Kidney (tissue), 13 donors: ENCODE measurements at regions not wholly inside any gene's neighbourhood (a gene's known extent, or its start where the extent isn't known, plus 50 kb on each side); places are given as distances from the start of the nearest gene placed in this dataset.

Experiments used
- DNase-seq, 5 donors: peaks; one replicate each; pipeline ENCODE4 v3.0.0-alpha.2; 2013 to 2020
- FAIRE-seq: peaks from 2 replicates; lab custom pipeline; 2012; peaks lifted over from hg19 to GRCh38; lab: Jason Lieb, UNC
- H3K27ac ChIP-seq, 2 donors: one replicate each; pipeline ENCODE4 v1.7.0; 2013; ENCODE audit warnings: low read depth in 2 of 2, low read length in 2 of 2, inconsistent platforms in 1 of 2
- H3K27me3 ChIP-seq: one replicate; pipeline ENCODE4 v1.7.1; 2013; ENCODE audit warnings: low read length, inconsistent platforms; ENCODE audit not compliant: control insufficient read depth, insufficient read depth
- H3K36me3 ChIP-seq, 3 donors: one replicate each; pipeline versions ENCODE4 v1.7.0 to v1.7.1; 2013; ENCODE audit warnings: low read length in 3 of 3, control low read depth in 1 of 3, inconsistent platforms in 1 of 3; ENCODE audit not compliant: insufficient read depth in 3 of 3, control insufficient read depth in 2 of 3
- H3K4me1 ChIP-seq, 3 donors: one replicate each; pipeline versions ENCODE4 v1.7.0 to v1.7.1; 2013; ENCODE audit warnings: low read length in 3 of 3, inconsistent platforms in 1 of 3, low read depth in 1 of 3; ENCODE audit not compliant: control insufficient read depth in 2 of 3, insufficient read depth in 2 of 3
- H3K4me3 ChIP-seq, 3 donors: one replicate each; pipeline versions ENCODE4 v1.7.0 to v1.8.1; 2013; ENCODE audit warnings: low read length in 3 of 3, control low read depth in 1 of 3, inconsistent platforms in 1 of 3
- H3K9ac ChIP-seq, 3 donors: one replicate each; pipeline versions ENCODE4 v1.7.0 to v1.7.1; 2013; ENCODE audit warnings: low read length in 3 of 3, control low read depth in 1 of 3, inconsistent platforms in 1 of 3
- H3K9me3 ChIP-seq, 3 donors: one replicate each; pipeline versions ENCODE4 v1.7.0 to v1.7.1; 2013; ENCODE audit warnings: low read length in 3 of 3, control low read depth in 1 of 3, inconsistent platforms in 1 of 3; ENCODE audit not compliant: control insufficient read depth in 2 of 3, insufficient read depth in 1 of 3
- intact Hi-C: fragments of 100-400 bp; cut with DNase I; formaldehyde crosslinking; loops from one replicate; pipeline ENCODE4 v1.11.1; 2022
- TF ChIP-seq, protein P1 (sequence below): IDR thresholded peaks from 3 replicates; pipeline ENCODE4 v1.5.1; 2012; ENCODE audit warnings: mild to moderate bottlenecking, moderate library complexity, borderline replicate concordance; ENCODE audit not compliant: insufficient read depth; ENCODE audit errors: extremely low read depth
- donor health status: control.
- donor health status: control.
- donor health status: control.
- donor health status: control.
- donor health status: control.
- donor health status: DM: yes; HTN: yes; CAD: no.
- donor health status: Normal renal cell carcinoma (clear cell type).

DNA sequence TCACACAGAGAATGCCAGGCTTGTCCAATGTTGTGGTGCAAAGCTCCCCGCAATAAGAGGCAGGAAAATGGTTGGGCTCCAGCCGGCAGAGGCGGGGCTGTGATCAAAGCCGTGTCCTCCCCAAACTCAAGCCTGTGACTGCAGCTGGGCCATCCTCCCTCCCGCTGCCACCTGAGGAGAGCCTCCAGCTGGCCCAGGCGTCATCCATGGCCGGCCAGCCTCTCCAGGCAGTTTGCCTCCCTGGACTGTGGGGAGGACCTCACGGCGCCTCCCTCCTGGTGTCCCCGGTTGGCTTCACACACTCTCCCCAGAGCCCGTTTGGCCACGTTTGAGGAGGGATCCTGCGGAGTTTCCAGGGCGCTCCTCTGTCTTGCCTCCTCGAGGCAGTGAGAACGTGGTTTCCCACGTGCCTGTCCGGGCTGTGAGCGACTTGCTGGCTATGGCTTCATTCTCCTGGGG lies 134.1 kb downstream of the IRF8 start:
- no peaks in the 10 kb centered on the region for H3K27me3 ChIP-seq
- no peak overlapping the region for H3K27ac ChIP-seq
- intact Hi-C loops, result no loop called here
- H3K9ac ChIP-seq, result no peak overlapping the region
- TF ChIP-seq, protein P1, sequence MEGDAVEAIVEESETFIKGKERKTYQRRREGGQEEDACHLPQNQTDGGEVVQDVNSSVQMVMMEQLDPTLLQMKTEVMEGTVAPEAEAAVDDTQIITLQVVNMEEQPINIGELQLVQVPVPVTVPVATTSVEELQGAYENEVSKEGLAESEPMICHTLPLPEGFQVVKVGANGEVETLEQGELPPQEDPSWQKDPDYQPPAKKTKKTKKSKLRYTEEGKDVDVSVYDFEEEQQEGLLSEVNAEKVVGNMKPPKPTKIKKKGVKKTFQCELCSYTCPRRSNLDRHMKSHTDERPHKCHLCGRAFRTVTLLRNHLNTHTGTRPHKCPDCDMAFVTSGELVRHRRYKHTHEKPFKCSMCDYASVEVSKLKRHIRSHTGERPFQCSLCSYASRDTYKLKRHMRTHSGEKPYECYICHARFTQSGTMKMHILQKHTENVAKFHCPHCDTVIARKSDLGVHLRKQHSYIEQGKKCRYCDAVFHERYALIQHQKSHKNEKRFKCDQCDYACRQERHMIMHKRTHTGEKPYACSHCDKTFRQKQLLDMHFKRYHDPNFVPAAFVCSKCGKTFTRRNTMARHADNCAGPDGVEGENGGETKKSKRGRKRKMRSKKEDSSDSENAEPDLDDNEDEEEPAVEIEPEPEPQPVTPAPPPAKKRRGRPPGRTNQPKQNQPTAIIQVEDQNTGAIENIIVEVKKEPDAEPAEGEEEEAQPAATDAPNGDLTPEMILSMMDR, result no peak
- no peaks in the 10 kb centered on the region for H3K9me3 ChIP-seq
- FAIRE-seq (no peak), DNase-seq (peak; percentile 77 to 95 (median 93))
- H3K4me1 ChIP-seq, result peaks cover 0 to 2% (median 0%) of the 10 kb centered on the region in 3 donors
- no peaks in the 10 kb centered on the region for H3K36me3 ChIP-seq
- no peak overlapping the region for H3K4me3 ChIP-seq

DNA sequence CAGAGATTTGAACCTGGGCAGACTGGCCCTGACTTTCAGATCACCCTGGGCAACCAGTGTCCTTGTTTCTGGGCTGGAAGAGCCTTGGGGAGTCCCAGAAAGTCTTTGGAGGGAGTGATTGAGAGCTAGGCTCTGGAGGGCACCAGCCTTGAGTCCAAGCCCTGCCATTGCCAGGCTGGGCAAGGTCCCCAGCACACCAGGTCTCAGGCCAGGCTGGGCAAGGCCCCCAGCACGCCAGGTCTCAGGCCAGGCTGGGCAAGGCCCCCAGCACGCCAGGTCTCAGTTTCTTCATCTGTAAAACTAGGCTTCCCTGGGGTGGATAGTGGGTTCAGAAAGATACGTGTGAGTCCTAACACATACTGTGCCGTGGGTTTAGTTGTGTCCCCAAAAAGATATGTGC lies 135.0 kb downstream of the IRF8 start:
- Histone ChIP-seq H3K27ac (no peak overlapping the region), H3K9ac (no peak overlapping the region), H3K4me1 (peaks cover 0 to 2% (median 2%) of the 10 kb centered on the region in 3 donors), H3K27me3 (no peaks in the 10 kb centered on the region), H3K36me3 (no peaks in the 10 kb centered on the region), H3K4me3 (no peak overlapping the region), H3K9me3 (no peaks in the 10 kb centered on the region)
- DNase-seq (peak in 1 of 5 donors; percentile 46), FAIRE-seq (no peak)
- intact Hi-C loops, result no loop called here
- TF ChIP-seq, protein P1, result no peak

DNA sequence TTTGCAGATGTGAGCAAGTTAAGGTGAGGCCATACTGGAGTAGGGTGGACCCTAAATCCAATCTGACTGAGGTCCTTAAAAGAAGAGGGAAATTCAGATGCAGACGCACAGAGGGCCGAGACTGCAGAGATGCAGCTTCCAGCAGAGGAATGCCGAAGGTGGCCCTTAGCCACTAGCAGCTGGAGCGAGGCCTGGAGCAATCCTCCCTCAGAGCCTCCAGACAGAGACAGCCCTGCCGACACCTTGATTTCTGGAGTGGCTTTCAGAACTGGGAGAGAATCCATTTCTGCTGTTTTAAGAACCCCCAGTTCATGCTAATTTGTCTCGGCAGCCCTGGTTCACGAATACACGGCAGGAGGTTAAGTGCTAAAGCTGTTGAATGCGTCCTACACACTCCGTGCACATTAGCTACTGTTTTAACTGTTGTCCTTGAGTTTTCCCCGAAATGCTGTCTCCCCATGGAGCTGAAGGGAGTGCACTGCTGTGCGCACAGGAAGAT lies 135.5 kb downstream of the IRF8 start:
- TF ChIP-seq, protein P1, result no peak
- Histone ChIP-seq H3K27ac (no peak overlapping the region), H3K27me3 (no peaks in the 10 kb centered on the region), H3K4me1 (peaks cover 0 to 2% (median 2%) of the 10 kb centered on the region in 3 donors), H3K4me3 (no peak overlapping the region), H3K9me3 (no peaks in the 10 kb centered on the region), H3K9ac (no peak overlapping the region), H3K36me3 (no peaks in the 10 kb centered on the region)
- intact Hi-C loops, result no loop called here
- FAIRE-seq (no peak), DNase-seq (peak in 2 of 5 donors; percentile 31 to 46)

DNA sequence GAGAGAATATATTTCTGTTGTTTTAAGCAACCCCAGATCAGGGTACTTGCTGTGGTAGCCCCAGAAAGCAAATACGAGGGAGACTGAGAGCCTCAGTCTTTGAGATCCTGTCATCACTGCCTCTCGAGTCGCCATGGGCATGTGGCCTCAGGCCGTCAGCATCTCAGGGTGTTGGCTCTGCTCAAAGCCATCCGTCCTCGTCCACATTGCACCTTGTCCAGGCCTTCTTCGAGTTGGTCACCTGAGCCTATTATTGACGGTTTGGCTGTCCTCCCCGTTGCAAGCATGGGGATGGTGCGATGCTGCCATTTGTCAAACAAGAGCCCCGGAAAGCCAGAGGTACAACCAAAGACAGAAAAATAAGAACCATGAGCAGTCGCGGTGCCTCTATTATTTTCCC lies 136.9 kb downstream of the IRF8 start:
- Histone ChIP-seq H3K9ac (no peak overlapping the region), H3K36me3 (no peaks in the 10 kb centered on the region), H3K9me3 (no peaks in the 10 kb centered on the region), H3K4me3 (no peak overlapping the region), H3K27ac (no peak overlapping the region), H3K27me3 (no peaks in the 10 kb centered on the region), H3K4me1 (peaks cover 0 to 2% (median 0%) of the 10 kb centered on the region in 3 donors)
- TF ChIP-seq, protein P1, result no peak
- intact Hi-C loops, result no loop called here
- FAIRE-seq (no peak), DNase-seq (peak in 2 of 5 donors; percentile 27 to 37)
